HG02970 (cell line): ENCODE measurements at regions not wholly inside any gene's neighbourhood (a gene's known extent, or its start where the extent isn't known, plus 50 kb on each side); places are given as distances from the start of the nearest gene placed in this dataset.
"Not testable (repeated sequence)": the region's sequence is repeated elsewhere in the genome, so short reads cannot be mapped to it uniquely, and the experiment has no call there.

Experiments used
- ATAC-seq: cut with Tn5 transposase; IDR thresholded peaks from one replicate; pipeline ENCODE4 v1.9.1; 2021; ENCODE audit warnings: mild to moderate bottlenecking, moderate library complexity, moderate number of reproducible peaks; ENCODE audit not compliant: unreplicated experiment, low FRiP score

GRCh38 chr10:57715233-57715632, 552.5 kb downstream of the IPMK start:
- ATAC-seq = no peak

- ATAC-seq = no peak
Observed at GRCh38 chr10:57707300-57707658, 560.4 kb downstream of the IPMK start.

- ATAC-seq = no peak
Observed at GRCh38 chr10:57706576-57707299, 561.0 kb downstream of the IPMK start.

GRCh38 chr10:57706016-57706415, 561.7 kb downstream of the IPMK start:
- ATAC-seq = no peak

GRCh38 chr10:57699944-57700343, 567.8 kb downstream of the IPMK start:
- no peak for ATAC-seq

GRCh38 chr10:57696641-57697040, 571.1 kb downstream of the IPMK start:
- ATAC-seq = no peak

- no peak for ATAC-seq
Observed at GRCh38 chr10:57694956-57695608, 572.6 kb downstream of the IPMK start.

- ATAC-seq = no peak
Observed at GRCh38 chr10:57692255-57692980, 575.3 kb downstream of the IPMK start.

- ATAC-seq = no peak
Observed at GRCh38 chr10:57689596-57690297, 577.9 kb downstream of the IPMK start.

GRCh38 chr10:57679916-57680315, 587.8 kb downstream of the IPMK start:
- no peak for ATAC-seq

GRCh38 chr10:57675125-57675524, 592.6 kb downstream of the IPMK start:
- ATAC-seq = no peak

- ATAC-seq = no peak
Observed at GRCh38 chr10:57673446-57673960, 594.2 kb downstream of the IPMK start.

- ATAC-seq = no peak
Observed at GRCh38 chr10:57664815-57665214, 602.9 kb downstream of the IPMK start.

GRCh38 chr10:57663401-57663800, 604.3 kb downstream of the IPMK start:
- ATAC-seq = no peak

GRCh38 chr10:57661206-57661605, 606.5 kb downstream of the IPMK start:
- no peak for ATAC-seq

GRCh38 chr10:57657164-57657765, 610.4 kb downstream of the IPMK start:
- peak; percentile 91 for ATAC-seq

- ATAC-seq = no peak
Observed at GRCh38 chr10:57654856-57655255, 612.8 kb downstream of the IPMK start.

- not testable (repeated sequence) for ATAC-seq
Observed at GRCh38 chr10:57645108-57645507, 622.6 kb downstream of the IPMK start.

- no peak for ATAC-seq
Observed at GRCh38 chr10:57638411-57638810, 629.3 kb downstream of the IPMK start.

- no peak for ATAC-seq
Observed at GRCh38 chr10:57628592-57629284, 639.0 kb downstream of the IPMK start.
